GM19351 (cell line): ENCODE measurements at regions not wholly inside any gene's neighbourhood (a gene's known extent, or its start where the extent isn't known, plus 50 kb on each side); places are given as distances from the start of the nearest gene placed in this dataset.

Experiments
- ATAC-seq: cut with Tn5 transposase; IDR thresholded peaks from one replicate; pipeline ENCODE4 v1.9.1; 2021; ENCODE audit warnings: mild to moderate bottlenecking, moderate library complexity; ENCODE audit not compliant: unreplicated experiment

GRCh38 chr3:117893001-117893400 is 1141.6 kb downstream of the IGSF11 start:
- ATAC-seq = no peak

DNA sequence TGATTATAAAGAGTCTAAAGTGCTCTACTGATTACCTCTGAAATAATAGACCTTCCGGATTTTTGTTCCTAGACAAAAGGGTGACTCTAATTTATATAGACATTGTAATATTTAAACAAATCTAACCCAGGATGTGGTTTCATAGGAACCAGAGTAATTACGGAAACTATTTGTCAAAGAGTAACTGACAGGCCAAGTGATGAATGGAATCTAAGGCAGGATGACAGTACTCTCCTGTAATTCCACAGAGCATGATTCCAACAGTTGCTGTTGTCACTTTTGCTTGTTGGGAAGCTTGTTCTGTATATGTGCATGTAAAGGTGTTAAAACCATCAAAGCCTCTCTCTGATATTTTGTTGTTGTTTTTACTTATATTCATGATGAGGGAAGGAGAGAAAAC is 1141.0 kb downstream of the IGSF11 start:
- ATAC-seq = no peak

DNA sequence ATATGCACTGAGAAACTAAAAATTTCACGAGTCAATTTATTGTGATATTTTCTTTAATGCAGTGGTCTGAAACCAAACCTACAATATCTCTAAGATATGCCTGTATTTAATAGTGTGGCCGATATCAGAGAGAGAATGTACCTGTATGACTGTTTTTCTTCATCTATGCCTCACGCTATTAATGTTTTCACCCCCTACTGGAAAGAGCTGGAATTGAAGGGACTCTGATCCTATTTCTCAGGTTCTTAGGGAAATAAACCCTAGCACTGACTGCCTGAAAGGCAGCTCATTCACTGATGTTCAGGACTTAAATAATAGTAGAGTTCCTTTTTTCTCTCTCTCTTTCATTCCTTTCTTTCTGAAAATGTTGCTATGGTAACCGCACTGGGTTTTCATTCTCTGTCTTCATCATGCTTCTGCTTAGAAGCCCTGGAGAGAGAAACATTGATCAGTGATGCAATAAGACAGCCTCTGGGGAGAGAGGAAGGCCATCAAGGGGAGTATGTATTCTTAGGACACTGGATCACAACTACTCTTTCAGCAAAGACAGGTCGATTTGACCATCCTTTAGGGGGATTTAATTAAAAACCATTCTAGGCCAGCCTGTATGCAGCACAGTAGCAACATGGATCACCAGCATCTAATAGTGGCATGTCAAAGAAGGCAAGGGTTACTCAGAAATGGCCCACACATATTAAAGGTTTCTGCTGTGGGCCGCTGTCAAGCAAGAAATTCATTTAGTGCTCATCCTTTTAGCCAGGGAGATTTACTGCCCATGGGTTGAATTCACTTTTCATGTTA is 1135.7 kb downstream of the IGSF11 start:
- ATAC-seq = peak; percentile 86

- no peak for ATAC-seq
Measured at GRCh38 chr3:117903226-117903625, 1131.4 kb downstream of the IGSF11 start.

DNA sequence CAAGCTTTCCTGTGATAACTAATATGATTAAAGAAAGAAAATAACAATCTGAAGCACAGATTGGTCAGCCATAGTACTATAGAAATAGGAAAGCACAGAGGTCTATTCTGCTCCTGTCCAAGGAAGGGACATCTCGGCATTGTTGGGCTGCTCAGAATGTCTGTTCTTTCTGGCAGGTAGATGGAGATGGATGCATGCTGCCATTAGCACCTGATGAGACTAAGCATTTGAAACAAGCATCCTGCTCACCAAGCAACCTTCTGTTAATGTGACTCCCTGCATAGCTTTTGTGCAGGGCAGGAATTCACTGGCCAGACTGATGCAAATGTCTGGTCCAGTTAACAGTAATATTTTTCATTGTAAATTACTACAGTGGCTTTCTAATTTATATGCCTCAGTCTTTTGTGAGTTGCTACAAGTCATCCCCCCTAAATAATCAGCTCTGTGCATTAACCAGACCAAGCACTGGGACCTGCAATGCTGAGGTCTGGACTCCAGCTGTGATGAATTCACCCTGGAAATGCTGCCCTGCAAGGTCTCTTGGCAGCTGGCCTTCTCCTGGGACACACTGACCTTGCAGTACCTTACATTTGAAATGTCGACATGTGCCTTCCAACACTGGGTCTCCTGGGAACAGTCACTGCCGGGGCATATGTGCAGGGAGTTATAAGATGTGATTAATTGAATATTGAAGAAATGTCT is 1123.7 kb downstream of the IGSF11 start:
- no peak for ATAC-seq

GRCh38 chr3:117912352-117912751 is 1122.3 kb downstream of the IGSF11 start:
- ATAC-seq = no peak

DNA sequence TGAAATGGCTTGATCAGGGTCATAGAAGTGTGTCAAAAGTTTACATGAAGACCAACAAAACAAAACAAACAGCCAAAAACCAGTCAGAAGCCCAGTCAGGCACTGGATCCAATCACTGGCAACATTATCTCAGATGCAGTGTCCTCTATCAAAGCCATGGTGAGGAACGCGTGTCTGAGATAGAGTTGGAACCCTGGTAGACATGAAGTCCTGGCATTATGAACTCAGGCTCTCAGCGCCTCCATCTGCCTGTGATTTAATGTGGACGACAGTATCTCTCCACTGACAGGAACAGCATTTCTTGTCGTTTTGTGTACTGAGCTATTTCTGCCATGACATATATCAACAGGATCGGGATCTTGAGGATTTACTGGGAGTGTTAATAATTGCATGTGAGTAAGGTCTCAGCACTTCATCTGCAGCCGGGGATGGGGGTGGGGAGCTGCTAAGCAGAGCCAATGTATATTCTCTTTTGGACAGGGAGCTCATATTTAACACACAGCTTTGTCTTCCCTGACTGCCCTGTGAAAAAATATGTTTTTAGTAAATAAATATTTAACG is 1120.0 kb downstream of the IGSF11 start:
- ATAC-seq = no peak

GRCh38 chr3:117916839-117917238 is 1117.8 kb downstream of the IGSF11 start:
- no peak for ATAC-seq

DNA sequence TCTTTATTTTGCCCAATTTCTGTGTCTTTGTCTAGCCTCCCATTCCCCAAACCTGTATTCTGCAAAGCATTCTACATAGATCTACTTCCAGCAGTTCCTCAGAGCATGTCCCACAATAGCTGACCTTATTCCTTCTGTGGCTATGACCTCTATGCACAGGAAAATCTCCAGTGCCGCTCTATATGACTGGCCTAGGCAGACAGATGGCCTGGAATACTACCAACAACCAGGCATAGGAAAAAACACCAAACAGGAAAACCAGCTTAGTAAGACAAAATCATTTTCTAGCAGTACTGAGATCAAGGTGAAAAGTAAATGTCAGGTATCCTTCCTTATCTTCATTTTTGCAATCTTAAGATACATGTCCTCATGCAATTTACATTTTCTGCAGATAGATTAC is 1115.0 kb downstream of the IGSF11 start:
- ATAC-seq = no peak

DNA sequence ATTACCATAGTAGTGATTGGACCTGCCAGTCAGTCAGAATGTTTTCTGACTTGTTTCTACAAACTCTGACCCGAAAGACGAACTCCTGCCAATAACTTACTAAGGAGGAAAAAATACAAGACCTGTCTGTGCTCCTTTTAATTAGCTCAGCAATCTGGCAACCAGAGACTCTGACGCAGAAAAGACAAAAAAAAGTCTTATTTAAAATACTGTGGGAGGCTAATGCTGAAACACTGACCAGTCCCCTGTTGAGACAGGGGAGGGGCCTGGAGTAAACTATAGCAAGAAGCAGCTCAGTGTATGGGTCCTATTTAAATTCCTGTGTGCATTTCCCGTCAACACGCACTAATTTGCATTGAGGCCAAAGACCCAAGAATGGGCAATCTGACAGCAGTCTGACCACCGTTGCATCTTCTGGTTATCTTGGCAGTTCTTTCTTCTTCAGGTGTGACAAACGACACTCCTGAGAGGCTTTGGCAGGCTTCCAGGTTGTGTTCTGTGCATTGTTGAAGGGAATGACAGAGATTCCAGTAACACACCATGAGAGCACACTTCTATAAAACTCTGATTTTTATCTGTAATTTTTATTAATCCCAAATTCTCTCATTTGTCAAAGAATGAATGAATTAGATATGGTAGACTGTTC is 1114.3 kb downstream of the IGSF11 start:
- no peak for ATAC-seq

- no peak for ATAC-seq
Measured at GRCh38 chr3:117921411-117921810, 1113.2 kb downstream of the IGSF11 start.

GRCh38 chr3:117922039-117922438 is 1112.6 kb downstream of the IGSF11 start:
- no peak for ATAC-seq

- no peak for ATAC-seq
Measured at GRCh38 chr3:117926819-117927218, 1107.8 kb downstream of the IGSF11 start.

DNA sequence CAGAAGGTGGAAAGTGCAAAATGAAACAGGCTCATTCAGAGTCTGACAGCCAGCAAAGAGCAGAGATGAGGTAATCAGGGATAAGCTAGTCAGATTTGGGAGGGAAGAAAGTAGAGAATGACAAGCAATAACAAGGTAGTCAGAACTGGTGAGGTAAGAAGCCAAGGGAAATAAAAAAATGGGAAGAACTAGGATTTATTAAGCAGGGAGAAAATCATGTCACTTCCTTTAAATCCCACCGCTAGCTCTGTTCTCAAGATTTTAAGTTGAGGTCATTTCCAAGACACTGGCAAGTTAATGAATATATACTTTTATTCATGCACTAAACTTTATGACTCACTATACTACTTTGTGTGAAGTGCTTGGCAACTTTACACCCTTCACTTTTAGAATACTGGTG is 1106.8 kb downstream of the IGSF11 start:
- ATAC-seq = no peak

DNA sequence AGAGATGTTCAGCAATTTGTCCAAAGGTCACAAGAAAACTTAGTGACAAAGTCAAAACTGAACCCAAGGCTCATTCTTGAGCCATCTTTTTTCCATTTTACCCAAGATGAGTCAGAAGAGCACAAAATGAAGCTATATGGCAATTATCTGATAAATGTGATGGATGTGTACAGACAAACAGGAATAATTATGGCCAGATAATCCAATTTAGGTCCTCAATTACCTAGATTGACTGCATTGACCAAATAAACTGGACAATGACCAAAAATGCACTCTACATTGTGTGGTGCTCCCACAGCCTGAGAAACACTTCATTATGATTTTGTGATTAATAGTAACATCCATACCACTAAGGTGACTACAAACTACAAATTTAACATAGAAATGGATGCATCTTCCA is 1105.8 kb downstream of the IGSF11 start:
- ATAC-seq = no peak

DNA sequence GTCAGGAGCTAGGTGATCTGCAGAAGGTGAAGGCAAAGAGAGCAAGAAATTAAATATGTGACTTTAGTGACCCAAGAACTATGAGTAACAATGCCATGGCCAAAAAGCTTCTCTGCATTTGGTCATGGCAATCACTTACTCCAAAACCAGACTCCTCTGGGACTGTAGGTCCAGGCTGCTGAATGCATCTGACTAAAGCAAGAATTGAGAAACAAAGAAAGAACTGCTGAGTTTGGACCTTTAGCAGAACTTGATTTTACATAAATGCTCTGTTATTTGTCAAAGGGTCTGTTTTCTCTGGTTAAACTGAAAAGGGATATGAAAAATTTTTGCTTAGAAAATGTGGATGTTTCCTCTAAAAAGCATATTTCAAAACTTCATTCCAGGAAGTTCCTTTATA is 1102.2 kb downstream of the IGSF11 start:
- no peak for ATAC-seq

DNA sequence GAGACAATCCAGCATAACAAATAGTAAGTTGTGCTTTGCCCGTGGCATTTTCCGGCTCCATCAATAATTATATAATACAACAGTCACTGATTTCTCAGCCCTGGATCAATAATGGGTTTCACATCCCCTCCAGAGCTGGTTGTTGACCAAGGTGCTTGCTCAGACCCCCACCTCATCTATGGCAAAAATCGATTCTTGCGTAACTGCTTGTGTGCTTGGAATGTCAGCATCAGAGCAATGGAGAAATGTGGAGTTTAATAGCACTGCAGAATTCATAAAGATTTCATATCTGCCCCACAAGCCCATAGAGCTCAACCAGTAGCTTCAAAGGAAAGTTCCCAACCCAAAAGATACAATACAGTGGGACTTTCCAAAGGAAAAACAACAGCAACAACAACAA is 1098.5 kb downstream of the IGSF11 start:
- no peak for ATAC-seq

DNA sequence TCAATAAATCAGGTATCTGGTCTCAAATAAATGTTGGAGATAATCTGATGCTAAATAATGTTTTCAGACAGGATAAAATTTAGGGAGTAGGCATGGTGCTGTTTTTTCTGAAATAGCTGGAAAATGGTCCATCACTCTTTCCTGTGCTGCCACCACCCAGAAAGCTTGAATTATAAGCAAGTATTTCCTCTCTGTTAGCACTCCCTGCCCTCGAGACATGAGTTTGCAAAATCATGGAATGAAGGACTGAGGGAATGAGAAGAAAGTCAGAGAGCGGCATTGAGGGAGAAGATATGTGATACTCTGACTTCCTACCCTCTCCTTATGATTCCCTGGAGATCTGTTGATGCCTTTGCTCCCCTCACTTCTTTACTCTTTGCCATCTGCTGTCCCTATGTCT is 1095.7 kb downstream of the IGSF11 start:
- no peak for ATAC-seq

- ATAC-seq = no peak
Measured at GRCh38 chr3:117939425-117940027, 1095.1 kb downstream of the IGSF11 start.

DNA sequence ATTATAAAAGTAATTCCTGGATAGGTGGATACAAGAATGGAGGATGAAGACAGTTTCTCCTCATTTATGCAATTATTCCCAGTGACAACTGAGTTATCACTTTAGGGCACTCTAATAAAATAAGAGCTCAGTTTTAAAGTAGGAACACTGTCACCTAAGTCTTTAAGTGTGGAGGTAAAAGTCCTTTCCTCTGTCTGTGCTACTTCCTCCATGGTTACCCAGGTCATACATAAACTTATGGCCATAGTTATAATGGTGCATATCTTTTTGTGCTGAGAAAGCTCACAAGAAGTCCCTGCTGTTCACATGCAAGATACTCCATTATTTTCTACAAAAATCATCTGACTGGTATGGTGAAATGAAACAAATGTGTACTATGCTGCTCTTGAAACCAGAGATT is 1093.6 kb downstream of the IGSF11 start:
- ATAC-seq = no peak

- no peak for ATAC-seq
Measured at GRCh38 chr3:117941756-117942155, 1092.9 kb downstream of the IGSF11 start.
